GM21360 (cell line): ENCODE measurements at regions not wholly inside any gene's neighbourhood (a gene's known extent, or its start where the extent isn't known, plus 50 kb on each side); places are given as distances from the start of the nearest gene placed in this dataset.

Experiments used
- ATAC-seq: cut with Tn5 transposase; IDR thresholded peaks from one replicate; pipeline ENCODE4 v1.9.1; 2021; ENCODE audit warnings: mild to moderate bottlenecking, moderate library complexity; ENCODE audit not compliant: unreplicated experiment

- ATAC-seq = no peak
Measured at GRCh38 chr1:60411591-60411990, 338.0 kb upstream of the C1orf87 start.

DNA sequence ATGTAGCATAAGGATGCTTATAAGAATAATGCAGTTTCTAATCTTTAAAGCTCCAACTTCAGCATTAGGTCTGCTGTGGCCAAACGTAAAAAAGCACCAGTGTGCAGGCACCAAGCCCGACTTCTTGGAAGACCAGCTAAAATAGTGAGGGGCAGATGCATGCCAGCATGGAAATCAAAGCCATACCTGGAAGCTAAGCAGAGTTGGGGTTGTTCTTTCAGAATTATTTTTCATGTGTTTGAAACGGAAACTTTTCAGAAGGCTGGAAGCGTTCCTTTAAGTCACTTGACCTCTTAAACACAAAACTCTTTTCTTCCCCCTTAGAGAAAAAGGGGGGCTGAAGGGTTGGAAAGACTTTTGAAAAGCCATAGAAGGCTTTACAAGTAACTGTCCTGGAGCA is 329.2 kb upstream of the C1orf87 start:
- no peak for ATAC-seq

DNA sequence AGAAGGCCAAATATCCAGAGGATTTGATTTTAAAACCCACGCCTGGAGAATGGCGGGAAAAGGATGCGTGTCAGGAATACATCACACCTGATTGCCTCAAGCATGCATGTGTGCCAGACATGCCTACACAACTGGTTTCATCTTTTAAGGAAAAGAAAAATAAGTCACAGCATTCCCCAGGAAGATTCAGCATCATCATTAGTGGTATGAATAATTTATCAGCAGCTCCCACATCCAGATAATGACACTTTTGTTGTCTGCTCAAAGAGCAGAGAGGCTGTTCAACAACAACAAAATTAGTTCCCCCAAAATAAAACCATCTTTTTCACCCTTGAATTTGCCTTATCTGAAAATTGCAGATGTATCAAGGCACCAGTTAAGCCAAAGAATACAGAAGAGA is 328.6 kb upstream of the C1orf87 start:
- ATAC-seq = no peak

GRCh38 chr1:60394436-60394835 is 320.9 kb upstream of the C1orf87 start:
- ATAC-seq = peak; percentile 48

DNA sequence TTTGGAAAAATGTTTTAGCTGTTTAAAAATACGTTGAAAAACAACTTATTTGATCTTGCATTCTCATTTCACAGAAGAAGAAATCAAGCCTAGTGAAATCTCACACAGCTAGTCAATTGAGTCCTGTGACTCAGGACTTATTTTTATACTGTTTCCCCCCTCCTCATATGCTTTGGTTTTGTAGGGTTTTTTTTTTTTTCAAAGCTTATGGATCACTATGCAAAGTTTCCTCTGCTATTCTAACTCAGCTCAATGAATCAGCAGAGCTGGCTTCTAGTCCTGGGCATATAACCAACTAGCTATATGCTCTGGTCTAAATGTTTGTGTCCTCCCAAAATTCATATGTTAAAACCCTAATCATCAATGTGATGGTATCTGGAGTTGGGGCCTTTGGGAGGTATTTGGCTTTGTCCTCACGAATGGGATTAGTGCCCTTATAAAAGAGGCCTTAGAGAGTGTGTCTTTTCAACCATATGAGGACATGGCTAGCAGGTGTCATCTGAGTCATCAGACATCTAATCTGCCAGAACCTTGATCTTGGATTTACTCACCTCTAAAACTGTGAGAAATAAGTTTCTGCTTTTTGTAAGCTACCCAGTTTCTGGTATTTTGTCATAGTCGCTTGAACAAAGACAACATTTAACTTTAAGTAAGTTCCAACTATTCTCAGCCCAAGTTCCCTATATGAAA is 317.2 kb upstream of the C1orf87 start:
- ATAC-seq = peak; percentile 47

DNA sequence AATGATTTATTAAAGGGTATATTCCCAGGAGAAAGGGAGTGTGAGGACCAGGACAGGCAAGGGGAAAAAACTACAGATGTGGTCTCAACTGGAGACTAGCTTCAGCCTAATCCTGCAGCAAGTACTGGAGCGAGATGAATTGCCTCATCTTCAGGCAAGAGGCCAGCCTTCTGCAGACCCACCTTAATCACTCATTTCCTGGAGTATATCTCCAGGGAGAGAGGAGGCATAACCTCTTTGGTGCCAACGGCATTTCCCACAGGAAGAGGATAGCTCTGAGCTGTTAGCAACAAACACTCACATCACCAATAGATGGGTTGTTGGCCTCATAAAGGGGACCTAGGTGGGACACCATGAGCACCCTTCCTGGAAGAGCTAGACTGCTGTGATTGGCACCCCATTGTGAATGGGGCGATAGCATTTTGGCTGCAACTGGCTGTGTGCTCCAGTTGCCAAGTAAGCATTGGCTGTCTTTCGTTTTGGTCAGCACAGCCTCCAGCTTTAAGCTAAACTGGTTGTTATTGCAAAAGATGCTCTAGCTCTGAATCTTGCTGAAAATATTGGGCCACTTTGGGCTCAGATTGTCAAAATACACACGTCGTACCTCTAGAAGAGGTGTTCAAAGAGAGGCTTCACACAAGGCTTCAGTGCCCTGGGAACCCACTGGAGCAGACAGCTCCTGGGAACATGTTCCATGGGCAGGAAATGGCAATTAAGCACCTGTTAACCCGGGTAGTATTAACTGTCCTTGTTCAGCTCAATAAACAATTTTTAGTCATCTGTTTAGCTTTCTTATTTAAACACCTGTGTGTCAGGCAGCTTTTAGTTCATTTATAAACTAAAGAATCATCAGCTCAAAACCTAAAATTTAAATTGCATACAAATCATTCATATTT is 314.8 kb upstream of the C1orf87 start:
- no peak for ATAC-seq

DNA sequence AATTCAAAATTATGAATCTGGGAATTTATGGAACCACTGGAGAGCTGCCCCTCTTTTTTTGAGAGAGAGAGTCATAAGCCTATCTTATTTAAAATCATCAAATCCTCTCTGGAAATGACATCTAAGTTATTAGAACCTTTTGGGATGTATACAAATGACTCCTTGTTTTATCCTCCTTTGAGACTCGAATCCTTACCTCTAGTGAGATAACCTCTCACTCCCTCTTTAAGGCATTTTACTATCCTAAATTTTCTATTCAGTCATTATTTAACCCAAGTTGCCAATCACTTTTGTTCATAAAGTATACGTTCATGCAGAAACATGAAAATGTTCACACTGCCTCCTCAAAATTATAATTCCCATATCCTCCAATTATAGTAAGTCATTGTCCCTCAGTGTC is 313.6 kb upstream of the C1orf87 start:
- no peak for ATAC-seq

DNA sequence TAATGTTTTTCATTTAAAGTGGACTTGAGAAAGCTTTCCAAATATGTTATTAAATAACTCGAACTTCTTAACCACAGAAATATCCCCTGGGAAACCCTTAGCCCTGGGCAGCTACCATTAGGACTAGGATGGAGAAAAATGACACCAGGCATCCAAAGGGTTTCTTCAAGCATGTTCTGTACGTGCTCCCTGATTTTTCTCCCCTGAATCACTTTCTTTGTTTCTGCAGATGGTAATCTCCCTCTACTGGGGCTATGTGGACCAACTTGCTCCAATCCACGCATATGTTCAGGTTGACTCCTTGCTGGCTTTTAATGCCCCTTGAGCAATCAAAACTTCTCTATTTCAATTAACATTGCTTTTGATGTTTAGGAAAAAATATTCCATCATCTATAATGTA is 312.7 kb upstream of the C1orf87 start:
- ATAC-seq = no peak

DNA sequence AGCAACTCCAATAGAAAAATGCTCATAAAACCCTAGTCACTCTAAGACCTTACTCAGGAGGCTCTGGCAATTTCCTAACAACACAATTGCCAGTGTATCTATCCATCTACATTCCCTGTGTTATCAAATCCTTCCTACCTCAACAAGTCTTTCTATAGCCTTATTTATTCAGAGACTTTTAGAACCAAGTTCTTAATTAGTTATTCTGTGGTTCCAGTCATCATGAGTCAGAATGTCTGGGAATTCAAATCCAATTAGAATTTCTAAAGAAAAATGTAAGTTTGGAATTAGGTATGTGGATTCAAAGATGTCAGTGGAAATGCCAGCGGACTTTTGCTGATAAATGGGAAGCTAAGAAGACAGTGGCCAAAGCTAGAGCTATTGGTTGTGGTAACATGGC is 302.6 kb upstream of the C1orf87 start:
- ATAC-seq = no peak

GRCh38 chr1:60374537-60374936 is 301.0 kb upstream of the C1orf87 start:
- no peak for ATAC-seq

- no peak for ATAC-seq
Measured at GRCh38 chr1:60367532-60367931, 294.0 kb upstream of the C1orf87 start.

GRCh38 chr1:60359431-60359830 is 285.9 kb upstream of the C1orf87 start:
- no peak for ATAC-seq

GRCh38 chr1:60350531-60350930 is 277.0 kb upstream of the C1orf87 start:
- no peak for ATAC-seq

DNA sequence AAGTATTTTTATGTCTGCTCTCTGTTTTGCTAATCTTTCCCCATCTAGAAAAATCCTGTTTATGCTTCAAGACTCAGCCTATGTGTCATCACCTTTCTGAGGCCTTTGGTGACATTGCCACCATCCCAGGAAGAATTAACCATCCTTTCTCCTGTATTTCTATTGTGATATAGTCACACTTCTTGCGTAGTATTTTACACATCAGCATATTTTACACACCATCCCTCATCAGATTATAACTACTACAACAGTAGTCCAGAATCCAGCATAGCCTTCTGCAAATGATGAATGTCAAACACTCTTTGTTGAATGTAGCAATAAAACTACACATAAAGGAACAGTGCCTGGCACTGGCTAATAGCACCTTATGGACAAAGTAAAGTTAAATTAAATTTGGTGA is 275.3 kb upstream of the C1orf87 start:
- ATAC-seq = no peak

DNA sequence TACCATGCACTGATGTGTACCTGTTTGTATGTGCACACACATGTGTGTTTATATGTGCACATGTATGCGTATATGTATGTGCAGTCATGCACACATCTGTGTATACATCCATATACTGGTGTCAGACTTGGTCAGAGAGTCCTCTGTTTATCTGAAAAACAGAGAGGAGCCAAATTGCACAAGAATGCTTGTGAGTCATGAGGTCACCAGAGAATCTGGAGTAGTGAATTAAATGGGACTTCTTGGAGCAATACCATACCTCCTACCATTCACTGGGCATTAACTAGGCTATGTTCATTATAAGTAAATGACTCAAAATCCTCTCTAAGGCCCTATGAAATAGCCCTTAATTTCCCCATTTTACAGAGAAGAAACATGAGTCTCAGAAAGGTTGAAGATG is 272.1 kb upstream of the C1orf87 start:
- no peak for ATAC-seq

DNA sequence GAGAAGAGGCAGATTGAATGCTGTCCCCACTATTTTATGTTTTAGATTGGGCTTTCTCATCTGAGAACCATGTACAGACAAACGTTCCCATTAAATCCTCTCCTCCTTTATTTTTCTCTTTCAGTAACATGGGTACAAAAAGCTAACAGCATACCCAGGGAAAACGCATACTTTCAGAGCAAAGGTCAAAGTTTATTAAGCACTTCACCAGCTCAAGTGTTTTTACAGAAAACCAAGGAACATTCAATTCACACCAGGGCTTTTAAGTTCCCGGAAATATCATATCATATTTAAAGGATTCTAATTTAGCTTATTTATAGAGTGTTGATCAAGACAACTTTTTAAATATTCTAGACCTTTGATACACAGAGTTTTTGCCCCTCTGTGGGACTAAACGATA is 271.5 kb upstream of the C1orf87 start:
- no peak for ATAC-seq

DNA sequence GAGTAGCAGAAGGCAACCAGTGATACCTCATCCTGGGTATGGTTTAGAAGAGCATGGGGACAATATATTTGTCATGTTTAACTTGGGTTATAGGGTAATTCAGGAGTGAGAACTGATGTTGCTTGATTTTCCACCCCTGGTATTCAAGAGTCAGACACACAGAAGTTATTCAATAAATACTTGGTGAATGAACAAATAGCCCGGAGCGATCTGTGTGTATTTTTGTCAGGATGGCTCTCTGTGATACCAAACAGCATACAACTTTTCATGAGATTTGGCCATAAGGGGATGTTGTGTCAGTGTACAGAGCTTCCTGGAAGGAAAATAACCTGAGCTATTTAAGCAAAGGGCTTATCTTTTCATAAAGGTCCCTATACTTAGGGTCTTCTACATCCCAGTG is 270.2 kb upstream of the C1orf87 start:
- no peak for ATAC-seq

- ATAC-seq = no peak
Measured at GRCh38 chr1:60342569-60342968, 269.0 kb upstream of the C1orf87 start.

DNA sequence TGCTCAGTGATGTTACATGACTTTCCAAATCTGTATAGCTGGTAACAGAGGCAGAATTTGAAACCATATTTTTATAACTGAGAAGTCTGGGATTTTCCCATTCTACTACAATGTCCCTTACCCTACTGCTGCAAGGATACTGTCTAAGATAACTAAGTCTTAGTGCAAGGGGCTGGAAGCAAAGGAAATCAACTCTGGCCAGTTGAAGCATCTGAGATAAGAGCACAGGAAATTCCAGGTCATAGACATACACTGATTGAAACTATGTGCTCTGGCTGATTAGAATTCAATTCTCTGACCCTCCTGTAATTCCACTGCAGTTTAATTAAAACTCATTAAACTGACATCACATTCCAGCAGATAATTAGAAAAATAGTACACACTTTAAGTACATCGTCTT is 267.7 kb upstream of the C1orf87 start:
- no peak for ATAC-seq

DNA sequence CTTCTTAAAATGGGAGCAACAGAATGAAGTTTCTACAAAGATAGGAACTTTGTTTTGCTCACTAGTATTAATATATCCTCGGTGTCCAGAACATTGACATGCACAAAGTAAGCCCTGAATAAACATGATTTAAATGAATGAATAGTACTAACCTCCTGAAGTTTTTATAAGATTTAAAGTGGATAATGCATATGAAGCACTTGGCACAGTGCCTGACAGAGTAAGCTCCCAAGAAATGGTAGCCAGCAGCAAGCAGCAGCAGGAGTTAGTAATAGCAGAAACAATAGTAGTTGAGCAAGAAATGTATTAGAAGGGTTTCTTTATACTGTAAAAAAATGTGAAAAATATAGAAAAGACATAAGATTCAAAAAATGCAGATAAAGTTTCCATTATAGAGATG is 258.1 kb upstream of the C1orf87 start:
- ATAC-seq = no peak

- ATAC-seq = no peak
Measured at GRCh38 chr1:60329651-60330050, 256.1 kb upstream of the C1orf87 start.

DNA sequence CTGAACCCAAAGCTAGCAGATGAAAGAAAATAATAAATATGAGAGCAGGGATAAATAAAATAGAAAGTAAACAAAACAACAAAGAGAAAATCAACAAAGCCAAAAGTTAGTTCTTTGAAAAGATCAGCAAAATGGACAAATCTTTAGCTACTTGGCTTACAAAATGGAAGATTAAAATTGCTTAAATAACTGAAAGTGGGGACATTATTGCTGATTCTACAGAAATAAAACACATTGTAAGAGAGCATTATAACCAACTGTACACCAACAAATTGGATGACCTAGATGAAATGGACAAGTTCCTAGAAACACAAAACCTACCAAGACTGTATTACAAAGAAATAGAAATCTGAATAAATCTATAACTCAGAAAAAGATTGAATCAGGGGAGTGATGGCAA is 238.3 kb upstream of the C1orf87 start:
- no peak for ATAC-seq
